ENCODE measurements at regions not wholly inside any gene's neighbourhood (a gene's known extent, or its start where the extent isn't known, plus 50 kb on each side); places are given as distances from the start of the nearest gene placed in this dataset.

GRCh38 chr5:165579911-165580310 lies 2074.5 kb downstream of the MAT2B start:
- TF ChIP-seq EZH2phosphoT487 (IDR thresholded peaks at IDR 0.05; ENCODE audit: insufficient read depth, low read depth) (no peak), EZH2 (IDR thresholded peaks at IDR 0.05; ENCODE audit: insufficient read depth, poor library complexity, severe bottlenecking) (no peak)
